Mammary epithelial cell (primary cell): ENCODE measurements at regions not wholly inside any gene's neighbourhood (a gene's known extent, or its start where the extent isn't known, plus 50 kb on each side); places are given as distances from the start of the nearest gene placed in this dataset.

Experiments
- CTCF ChIP-seq, 2 donors: IDR thresholded peaks in 1 of 2; conservative IDR thresholded peaks in 1 of 2; 2 replicates each; pipeline ENCODE4 v1.5.1; 2011 to 2012; ENCODE audit warnings: inconsistent platforms in 2 of 2, low read length in 2 of 2, mild to moderate bottlenecking in 2 of 2, control low read depth in 1 of 2, low read depth in 1 of 2; ENCODE audit not compliant: insufficient read depth in 1 of 2; ENCODE audit errors: extremely low read depth in 1 of 2
- EZH2 ChIP-seq: IDR thresholded peaks from 2 replicates; pipeline ENCODE4 v1.6.1; 2012; ENCODE audit warnings: low read length, inconsistent platforms, borderline replicate concordance

- TF ChIP-seq CTCF (conservative IDR thresholded peaks at IDR 0.05 in 1 of 2, IDR thresholded peaks at IDR 0.05 in 1 of 2; ENCODE audit: extremely low read depth in 1 of 2, insufficient read depth in 1 of 2, low read depth in 1 of 2, low read length in 2 of 2) = no peak
- no peak for TF ChIP-seq EZH2
Measured at GRCh38 chr1:218965821-218966220, 207.9 kb upstream of the LYPLAL1 start.
